ENCODE measurements at regions not wholly inside any gene's neighbourhood (a gene's known extent, or its start where the extent isn't known, plus 50 kb on each side); places are given as distances from the start of the nearest gene placed in this dataset.

DNA sequence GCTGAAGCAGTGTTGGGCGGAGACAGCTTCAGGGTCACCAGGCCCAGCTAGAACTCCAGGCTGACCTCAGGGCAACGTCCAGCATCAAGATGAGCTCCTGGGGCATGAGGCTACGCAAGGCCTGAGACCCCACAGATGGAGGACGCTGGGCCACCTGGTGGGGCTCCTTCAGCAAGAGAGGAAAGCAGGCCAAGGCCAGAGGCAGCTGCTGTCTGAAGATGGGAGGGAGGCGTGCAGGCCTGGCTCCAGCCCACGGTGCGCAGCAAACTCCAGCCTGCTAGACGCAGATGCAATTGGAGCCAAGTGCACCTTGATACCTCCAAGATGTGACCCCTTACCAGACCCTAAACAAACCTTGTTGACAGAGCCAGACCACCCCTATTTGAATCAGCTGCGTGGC is 220.9 kb upstream of the RREB1 start:
- Mint-ChIP-seq H3K9me3 (no peaks in the 10 kb centered on the region), H3K4me3 (no peak overlapping the region), H3K36me3 (no peaks in the 10 kb centered on the region), H3K27me3 (peaks cover 0 to 12% (median 0%) of the 10 kb centered on the region in 3 donors), H3K27ac (no peak overlapping the region), H3K4me1 (peaks cover 0 to 4% (median 2%) of the 10 kb centered on the region in 3 donors)
- DNase-seq (no peak), ATAC-seq (ENCODE audit: low read depth in 2 of 2) (no peak)

DNA sequence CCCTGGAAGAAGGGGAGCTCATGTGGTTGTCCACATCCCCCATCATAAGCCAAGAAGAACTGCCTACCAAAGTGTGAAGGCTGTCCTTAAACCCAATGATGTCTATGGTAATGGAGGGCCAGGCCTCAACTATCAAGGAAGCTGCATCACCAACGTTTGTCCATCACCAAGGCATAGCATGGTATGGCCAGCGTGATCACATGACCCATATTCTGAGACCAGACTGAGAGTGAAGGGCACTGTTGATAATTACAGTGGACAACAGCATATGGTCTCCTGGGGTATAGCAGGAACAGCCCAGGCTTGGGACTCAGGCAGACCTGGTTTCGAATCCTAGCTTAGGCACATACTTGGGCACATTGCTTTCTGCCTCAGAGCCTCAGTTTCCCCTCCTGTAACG is 218.2 kb upstream of the RREB1 start:
- H3K4me1 Mint-ChIP-seq = peaks cover 2 to 4% (median 3%) of the 10 kb centered on the region in 3 donors
- H3K27me3 Mint-ChIP-seq = no peaks in the 10 kb centered on the region
- H3K4me3 Mint-ChIP-seq = no peak overlapping the region
- DNase-seq = no peak
- ATAC-seq (ENCODE audit: low read depth in 2 of 2) = no peak
- H3K27ac Mint-ChIP-seq = no peak overlapping the region
- H3K36me3 Mint-ChIP-seq = no peaks in the 10 kb centered on the region
- H3K9me3 Mint-ChIP-seq = no peaks in the 10 kb centered on the region

DNA sequence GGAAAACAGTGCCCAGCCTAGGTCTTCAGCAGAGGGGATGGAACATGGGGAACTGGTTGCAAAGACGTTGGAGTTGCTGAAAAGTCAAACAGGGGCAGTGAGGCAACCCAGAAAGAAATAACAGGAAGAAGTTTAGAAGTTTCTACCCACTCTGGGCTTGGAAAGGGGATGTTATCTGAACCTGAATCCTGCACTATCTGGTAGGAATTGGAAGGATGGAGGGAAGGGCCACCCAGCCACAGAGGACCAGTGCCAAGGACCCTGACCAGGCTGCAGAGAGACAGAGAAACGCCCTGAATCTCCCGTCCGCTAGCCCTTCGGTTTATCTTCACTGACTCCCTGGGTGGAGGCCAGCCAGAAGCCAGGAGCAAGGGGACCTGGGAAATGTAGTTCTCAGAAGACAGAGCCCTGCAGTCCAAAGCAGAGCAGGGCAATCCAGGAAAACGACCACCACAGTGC is 217.3 kb upstream of the RREB1 start:
- Mint-ChIP-seq H3K4me3 (no peak overlapping the region), H3K27me3 (no peaks in the 10 kb centered on the region), H3K27ac (no peak overlapping the region), H3K4me1 (peaks cover 2 to 4% (median 3%) of the 10 kb centered on the region in 3 donors), H3K36me3 (no peaks in the 10 kb centered on the region), H3K9me3 (no peaks in the 10 kb centered on the region)
- DNase-seq (no peak), ATAC-seq (ENCODE audit: low read depth in 2 of 2) (no peak)

DNA sequence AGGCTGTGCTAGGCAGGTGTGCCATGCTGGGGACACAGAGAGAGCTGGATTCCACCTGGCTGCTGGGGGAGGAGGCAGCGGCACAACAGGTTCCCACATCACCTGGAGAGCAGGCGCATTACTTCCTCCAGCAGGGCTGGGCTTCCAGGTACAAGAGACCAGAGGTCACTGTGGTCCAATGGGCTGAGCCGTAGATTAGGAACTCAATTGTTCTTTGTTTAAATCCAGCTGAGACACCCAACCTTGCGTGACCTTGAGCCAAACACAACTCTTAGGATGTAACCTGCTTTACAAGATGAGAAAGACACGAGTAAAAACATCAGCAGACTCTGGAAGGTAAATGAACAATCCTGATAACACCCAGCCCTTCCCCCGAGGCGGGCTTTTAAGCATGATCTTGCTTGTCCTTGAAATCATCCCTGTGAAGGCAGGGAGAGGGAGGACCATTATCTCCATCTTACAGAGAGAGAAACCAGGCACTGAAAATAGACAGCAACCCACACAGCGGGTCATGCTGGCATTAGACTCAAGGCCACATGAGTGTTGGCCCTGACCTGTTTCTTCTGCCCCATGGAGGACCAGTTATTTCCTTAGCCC is 216.5 kb upstream of the RREB1 start:
- ATAC-seq (ENCODE audit: low read depth in 2 of 2) = no peak
- no peak overlapping the region for H3K27ac Mint-ChIP-seq

DNA sequence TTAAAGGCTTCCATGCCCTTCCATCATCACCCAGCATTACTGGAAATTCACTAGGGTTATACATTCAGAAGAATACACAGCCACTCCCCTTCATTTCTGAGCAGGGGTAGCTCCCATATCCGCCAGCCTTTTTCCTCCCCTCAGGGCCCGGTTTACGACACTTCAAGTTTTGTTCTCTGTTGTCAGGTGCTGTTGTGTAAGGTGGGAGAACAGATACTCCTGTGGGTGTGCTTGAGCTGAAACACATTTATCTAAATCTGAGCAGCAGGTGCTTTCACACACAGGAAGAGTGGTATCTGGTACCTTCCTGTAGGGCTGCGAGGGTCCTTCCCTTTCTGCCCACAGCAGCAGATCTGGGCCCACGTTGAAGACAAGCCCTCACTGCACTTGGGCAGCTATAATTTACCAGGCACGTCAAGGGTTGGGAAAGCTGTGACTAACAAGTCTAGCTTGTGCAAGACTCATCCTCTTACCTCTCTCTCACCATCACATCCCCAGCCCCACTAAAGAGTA is 215.8 kb upstream of the RREB1 start:
- Mint-ChIP-seq H3K36me3 (no peaks in the 10 kb centered on the region), H3K27me3 (peaks cover 0 to 5% (median 0%) of the 10 kb centered on the region in 3 donors), H3K4me1 (peaks cover 0 to 3% (median 2%) of the 10 kb centered on the region in 3 donors), H3K27ac (peak overlapping the region in 1 of 6 donors; percentile 74), H3K4me3 (no peak overlapping the region), H3K9me3 (peaks cover 0 to 2% (median 0%) of the 10 kb centered on the region in 7 donors)
- DNase-seq (no peak), ATAC-seq (ENCODE audit: low read depth in 2 of 2) (peak in 1 of 2 donors; percentile 12)

More for the DNA sequence above, 216.5 kb upstream of the RREB1 start:
- peaks cover 0 to 2% (median 0%) of the 10 kb centered on the region in 7 donors for H3K9me3 Mint-ChIP-seq
- DNase-seq = no peak
- no peak overlapping the region for H3K4me3 Mint-ChIP-seq
- peaks cover 0 to 4% (median 0%) of the 10 kb centered on the region in 3 donors for H3K27me3 Mint-ChIP-seq
- peaks cover 2 to 3% (median 2%) of the 10 kb centered on the region in 3 donors for H3K4me1 Mint-ChIP-seq
- H3K36me3 Mint-ChIP-seq = no peaks in the 10 kb centered on the region

DNA sequence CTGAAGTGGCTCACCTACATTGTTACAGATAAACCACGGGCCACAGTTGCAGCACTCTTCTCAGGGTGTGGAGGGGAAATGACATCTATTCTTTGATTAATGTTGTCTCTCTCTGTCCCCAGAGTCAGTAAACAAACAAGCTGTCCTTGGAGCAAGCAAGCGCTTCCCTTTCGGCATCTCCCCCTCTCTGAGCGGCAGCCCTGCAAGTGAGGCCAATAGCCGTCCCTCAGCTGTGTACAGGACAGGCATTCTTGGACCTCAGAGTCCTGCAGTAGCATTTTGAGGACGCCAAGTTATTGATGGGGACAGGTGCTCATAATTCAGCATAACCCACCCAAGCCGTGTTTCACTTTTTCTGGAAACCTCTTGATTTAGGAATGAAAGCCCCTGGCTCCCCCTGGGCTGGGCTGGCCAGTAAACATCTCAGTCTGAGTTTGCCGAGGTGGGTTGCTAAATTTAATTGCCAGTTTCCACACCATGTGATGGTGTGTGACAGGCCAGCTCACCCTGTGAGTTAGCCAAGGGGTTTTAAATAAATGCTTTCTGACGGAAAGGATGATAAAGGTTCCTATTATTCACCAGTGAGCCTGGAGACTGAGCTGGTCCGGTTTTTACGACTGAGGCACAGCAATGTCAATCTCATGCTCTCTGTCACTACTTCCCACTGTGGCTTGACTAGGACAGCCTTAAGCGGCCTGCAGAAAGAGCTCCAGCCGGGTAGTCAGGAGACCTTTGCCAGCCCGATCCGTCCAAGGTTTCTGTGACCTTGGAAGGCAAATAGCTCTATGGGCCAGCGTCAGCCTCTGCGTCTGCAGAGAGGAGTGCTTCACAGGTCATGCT is 214.8 kb upstream of the RREB1 start:
- DNase-seq (no peak), ATAC-seq (ENCODE audit: low read depth in 2 of 2) (no peak)
- peaks cover 0 to 3% (median 2%) of the 10 kb centered on the region in 3 donors for H3K4me1 Mint-ChIP-seq
- peak overlapping the region in 1 of 6 donors; percentile 21 for H3K27ac Mint-ChIP-seq
- no peaks in the 10 kb centered on the region for H3K36me3 Mint-ChIP-seq
- no peak overlapping the region for H3K4me3 Mint-ChIP-seq
- H3K9me3 Mint-ChIP-seq = peaks cover 0 to 2% (median 0%) of the 10 kb centered on the region in 7 donors
- peaks cover 0 to 5% (median 0%) of the 10 kb centered on the region in 3 donors for H3K27me3 Mint-ChIP-seq

DNA sequence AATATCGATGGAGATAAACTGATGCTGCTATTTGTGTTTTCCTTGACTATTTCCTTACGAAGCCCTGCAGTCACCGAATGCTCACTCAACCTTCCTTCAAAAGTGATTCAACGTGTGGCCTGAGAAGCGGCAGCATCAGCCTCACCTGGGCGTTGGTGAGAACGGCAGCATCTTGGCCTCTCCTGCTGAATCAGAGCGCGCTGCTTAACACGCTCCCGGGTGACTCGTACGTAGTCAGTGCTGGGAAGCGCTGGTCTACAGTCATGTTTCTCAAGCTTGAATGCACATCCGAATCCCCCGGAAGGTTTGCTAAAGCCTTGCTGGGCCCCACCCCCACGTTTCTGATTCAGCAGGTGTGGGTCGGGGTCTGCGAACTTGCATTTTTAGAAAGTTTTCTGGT is 214.1 kb upstream of the RREB1 start:
- no peak for ATAC-seq (ENCODE audit: low read depth in 2 of 2)
- H3K9me3 Mint-ChIP-seq = peaks cover 0 to 2% (median 0%) of the 10 kb centered on the region in 7 donors
- no peak overlapping the region for H3K4me3 Mint-ChIP-seq
- no peak for DNase-seq
- H3K36me3 Mint-ChIP-seq = no peaks in the 10 kb centered on the region
- H3K27ac Mint-ChIP-seq = no peak overlapping the region
- H3K4me1 Mint-ChIP-seq = peaks cover 0 to 3% (median 2%) of the 10 kb centered on the region in 3 donors
- peaks cover 0 to 5% (median 0%) of the 10 kb centered on the region in 3 donors for H3K27me3 Mint-ChIP-seq

DNA sequence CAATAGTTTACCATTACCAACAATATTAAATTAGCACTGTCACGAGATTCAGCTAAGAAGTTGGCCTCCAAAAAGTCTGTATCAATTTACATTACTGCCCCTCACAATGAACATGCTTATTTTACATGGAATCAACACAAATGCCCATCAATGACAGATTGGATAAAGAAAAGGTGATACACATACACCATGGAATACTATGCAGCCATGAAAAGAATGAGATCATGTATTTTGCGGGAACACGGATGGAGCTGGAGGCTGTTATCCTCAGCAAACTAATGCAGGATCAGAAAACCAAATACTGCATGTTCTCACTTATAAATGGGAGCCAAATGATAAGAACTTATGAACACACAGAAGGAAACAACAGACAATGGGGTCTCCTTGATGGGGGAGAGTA is 211.8 kb upstream of the RREB1 start:
- H3K27me3 Mint-ChIP-seq = peaks cover 0 to 10% (median 0%) of the 10 kb centered on the region in 3 donors
- DNase-seq = no peak
- no peak for ATAC-seq (ENCODE audit: low read depth in 2 of 2)
- peaks cover 0 to 3% (median 2%) of the 10 kb centered on the region in 3 donors for H3K4me1 Mint-ChIP-seq
- H3K4me3 Mint-ChIP-seq = no peak overlapping the region
- peaks cover 0 to 2% (median 0%) of the 10 kb centered on the region in 7 donors for H3K9me3 Mint-ChIP-seq
- no peaks in the 10 kb centered on the region for H3K36me3 Mint-ChIP-seq
- no peak overlapping the region for H3K27ac Mint-ChIP-seq

DNA sequence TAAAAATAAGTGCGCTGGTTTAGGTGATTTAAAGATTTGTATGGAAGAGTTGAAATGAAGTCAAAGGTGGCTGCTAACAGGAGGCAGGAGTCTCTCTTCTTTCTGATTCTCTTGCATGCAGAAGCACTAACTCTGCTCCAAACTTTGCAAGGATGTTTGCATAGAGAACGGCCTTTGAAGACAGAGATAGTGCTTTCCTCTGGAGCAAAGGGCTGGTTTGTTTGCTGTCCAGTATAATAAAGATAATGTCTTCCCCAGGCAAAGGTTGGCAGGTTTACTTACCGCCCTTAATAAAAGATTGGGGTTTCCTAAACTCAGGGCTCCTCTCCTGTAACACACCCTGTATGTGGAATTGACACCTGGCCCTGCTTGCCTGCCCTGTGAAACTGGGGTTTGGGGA is 210.6 kb upstream of the RREB1 start:
- no peak overlapping the region for H3K27ac Mint-ChIP-seq

DNA sequence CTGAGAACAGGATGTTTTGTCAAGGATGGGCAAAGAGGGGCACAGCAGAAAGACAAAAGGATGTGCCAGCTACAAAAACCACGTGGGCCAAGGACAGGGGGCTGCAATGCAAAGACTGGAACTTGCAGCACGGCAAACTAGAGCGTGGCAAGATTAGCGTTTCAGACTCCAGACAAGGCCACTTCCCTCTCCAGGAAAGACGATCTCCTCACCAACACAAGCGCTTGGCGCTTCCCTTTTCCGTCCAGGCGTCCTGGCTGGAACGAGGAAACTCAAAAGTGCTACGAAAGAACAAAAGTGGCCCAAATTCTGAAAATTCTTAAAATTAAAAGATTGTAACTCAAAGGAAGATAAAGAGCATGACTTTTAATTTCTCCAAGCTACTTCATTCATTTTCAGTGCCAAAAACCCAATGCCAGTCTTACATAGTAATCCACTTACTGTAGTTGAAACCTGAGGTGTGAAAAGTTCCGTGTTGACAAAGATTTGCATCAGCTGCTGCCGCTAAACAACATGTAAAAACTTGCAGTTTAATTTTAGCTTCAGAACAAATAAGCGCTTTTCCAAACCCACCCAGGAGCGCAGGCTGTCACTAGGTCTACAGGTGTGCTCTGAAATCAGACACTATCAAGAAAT is 207.1 kb upstream of the RREB1 start:
- no peak for ATAC-seq (ENCODE audit: low read depth in 2 of 2)

More for the DNA sequence above, 210.6 kb upstream of the RREB1 start:
- H3K4me3 Mint-ChIP-seq = no peak overlapping the region
- DNase-seq (no peak), ATAC-seq (ENCODE audit: low read depth in 2 of 2) (no peak)
- peaks cover 0 to 2% (median 0%) of the 10 kb centered on the region in 7 donors for H3K9me3 Mint-ChIP-seq
- H3K4me1 Mint-ChIP-seq = peaks cover 0 to 3% (median 0%) of the 10 kb centered on the region in 3 donors
- H3K27me3 Mint-ChIP-seq = peaks cover 0 to 10% (median 0%) of the 10 kb centered on the region in 3 donors
- no peaks in the 10 kb centered on the region for H3K36me3 Mint-ChIP-seq

DNA sequence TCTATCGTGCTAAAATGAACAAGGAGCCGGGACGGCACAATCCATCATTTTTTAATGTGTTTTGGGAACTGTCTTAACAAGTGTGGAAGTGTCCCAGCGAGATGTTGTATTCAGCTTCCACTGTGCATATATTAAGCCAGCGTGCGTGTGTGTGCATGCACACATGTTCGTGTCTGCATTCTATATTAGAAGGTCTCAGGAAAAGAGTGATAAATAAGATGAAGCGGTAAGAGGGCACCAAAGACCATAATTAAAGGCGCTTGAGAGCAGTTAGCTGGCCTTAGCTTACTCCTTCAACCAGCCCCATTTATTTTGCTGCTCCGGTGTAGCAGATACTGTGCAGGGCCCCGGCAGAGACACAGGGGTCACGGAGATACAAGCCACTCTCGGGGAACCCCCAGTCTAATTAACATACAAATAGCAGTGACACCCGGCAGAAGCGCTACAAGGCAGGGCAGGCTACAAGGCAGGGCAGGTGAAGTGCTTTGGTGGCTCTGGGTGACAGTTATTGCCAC is 206.5 kb upstream of the RREB1 start:
- H3K27me3 Mint-ChIP-seq = peaks cover 0 to 9% (median 0%) of the 10 kb centered on the region in 3 donors

More for the DNA sequence above, 207.1 kb upstream of the RREB1 start:
- Mint-ChIP-seq H3K4me1 (no peaks in the 10 kb centered on the region), H3K36me3 (no peaks in the 10 kb centered on the region), H3K27me3 (peaks cover 0 to 14% (median 0%) of the 10 kb centered on the region in 3 donors), H3K4me3 (no peak overlapping the region), H3K27ac (no peak overlapping the region), H3K9me3 (peaks cover 0 to 2% (median 0%) of the 10 kb centered on the region in 7 donors)
- no peak for DNase-seq

DNA sequence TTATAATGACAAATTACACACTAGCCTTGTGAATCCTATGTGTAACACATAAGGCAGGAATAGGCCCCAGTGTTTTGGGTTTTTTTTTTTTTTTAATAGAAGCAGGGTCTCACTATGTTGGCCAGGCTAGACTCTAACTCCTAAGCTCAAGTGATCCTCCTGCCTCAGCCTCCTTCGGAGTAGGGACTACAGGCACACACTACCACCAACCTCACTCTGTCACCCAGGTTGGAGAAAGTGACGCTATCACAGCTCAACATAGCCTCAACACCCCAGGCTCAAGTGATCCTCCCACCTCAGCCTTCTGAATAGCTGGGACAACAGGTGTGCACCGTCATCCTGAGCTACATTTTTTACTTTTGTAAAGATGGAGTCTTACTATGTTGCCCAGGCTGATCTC is 205.8 kb upstream of the RREB1 start:
- Mint-ChIP-seq H3K9me3 (no peaks in the 10 kb centered on the region), H3K4me1 (no peaks in the 10 kb centered on the region), H3K4me3 (no peak overlapping the region), H3K36me3 (no peaks in the 10 kb centered on the region), H3K27me3 (peaks cover 0 to 9% (median 0%) of the 10 kb centered on the region in 3 donors), H3K27ac (no peak overlapping the region)
- DNase-seq (no peak), ATAC-seq (ENCODE audit: low read depth in 2 of 2) (no peak)

More for the DNA sequence above, 206.5 kb upstream of the RREB1 start:
- no peak for ATAC-seq (ENCODE audit: low read depth in 2 of 2)
- Mint-ChIP-seq H3K27ac (no peak overlapping the region), H3K4me3 (no peak overlapping the region), H3K9me3 (no peaks in the 10 kb centered on the region), H3K4me1 (no peaks in the 10 kb centered on the region), H3K36me3 (no peaks in the 10 kb centered on the region)
- DNase-seq = no peak

DNA sequence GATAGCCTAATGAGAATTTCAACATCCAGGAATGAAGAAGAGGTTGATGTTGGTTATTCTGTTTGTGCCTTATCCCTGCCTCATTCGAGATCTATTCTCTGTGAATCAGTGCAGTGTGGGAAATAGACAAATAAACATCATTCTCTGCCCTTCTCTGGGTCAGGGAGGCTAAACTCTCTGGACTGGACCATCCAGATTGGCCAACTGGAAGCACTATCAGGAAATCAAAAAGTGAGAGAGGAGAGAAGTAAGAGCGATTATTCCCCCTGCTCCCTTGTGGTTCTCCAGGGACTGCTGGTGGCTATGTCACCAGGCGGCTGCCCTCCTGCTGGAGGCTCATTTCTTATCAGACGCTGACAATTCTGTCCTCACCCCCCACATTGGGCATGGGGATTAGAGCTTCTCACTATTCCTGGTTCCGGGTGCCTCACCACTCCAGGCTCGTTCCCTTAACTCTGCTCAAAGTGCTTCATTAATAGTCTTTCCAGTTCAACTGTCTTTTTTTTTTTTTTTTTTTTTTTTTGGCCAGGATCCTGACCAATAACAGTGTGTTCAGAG is 201.7 kb upstream of the RREB1 start:
- Mint-ChIP-seq H3K27me3 (peaks cover 0 to 8% (median 8%) of the 10 kb centered on the region in 3 donors), H3K9me3 (no peaks in the 10 kb centered on the region), H3K27ac (no peak overlapping the region), H3K36me3 (no peaks in the 10 kb centered on the region), H3K4me3 (no peak overlapping the region), H3K4me1 (no peaks in the 10 kb centered on the region)
- DNase-seq (no peak), ATAC-seq (ENCODE audit: low read depth in 2 of 2) (no peak)

Measured in naive B cell (primary cell).